ENCODE measurements at regions not wholly inside any gene's neighbourhood (a gene's known extent, or its start where the extent isn't known, plus 50 kb on each side); places are given as distances from the start of the nearest gene placed in this dataset.

- TF ChIP-seq TAF7 (optimal IDR thresholded peaks at IDR 0.05; ENCODE audit: borderline replicate concordance, low read depth, low read length) (no peak), CHD7 (IDR thresholded peaks at IDR 0.05; ENCODE audit: insufficient replicate concordance, low read length) (peak; percentile 24), CREB1 (IDR thresholded peaks at IDR 0.05) (no peak; the same call in 1 of the 2 replicates), FOSL1 (IDR thresholded peaks at IDR 0.05; ENCODE audit: insufficient read depth, low read depth, low read length) (no peak), SRF (IDR thresholded peaks at IDR 0.05; ENCODE audit: low read depth, low read length) (no peak)
- TF ChIP-seq, protein P1, sequence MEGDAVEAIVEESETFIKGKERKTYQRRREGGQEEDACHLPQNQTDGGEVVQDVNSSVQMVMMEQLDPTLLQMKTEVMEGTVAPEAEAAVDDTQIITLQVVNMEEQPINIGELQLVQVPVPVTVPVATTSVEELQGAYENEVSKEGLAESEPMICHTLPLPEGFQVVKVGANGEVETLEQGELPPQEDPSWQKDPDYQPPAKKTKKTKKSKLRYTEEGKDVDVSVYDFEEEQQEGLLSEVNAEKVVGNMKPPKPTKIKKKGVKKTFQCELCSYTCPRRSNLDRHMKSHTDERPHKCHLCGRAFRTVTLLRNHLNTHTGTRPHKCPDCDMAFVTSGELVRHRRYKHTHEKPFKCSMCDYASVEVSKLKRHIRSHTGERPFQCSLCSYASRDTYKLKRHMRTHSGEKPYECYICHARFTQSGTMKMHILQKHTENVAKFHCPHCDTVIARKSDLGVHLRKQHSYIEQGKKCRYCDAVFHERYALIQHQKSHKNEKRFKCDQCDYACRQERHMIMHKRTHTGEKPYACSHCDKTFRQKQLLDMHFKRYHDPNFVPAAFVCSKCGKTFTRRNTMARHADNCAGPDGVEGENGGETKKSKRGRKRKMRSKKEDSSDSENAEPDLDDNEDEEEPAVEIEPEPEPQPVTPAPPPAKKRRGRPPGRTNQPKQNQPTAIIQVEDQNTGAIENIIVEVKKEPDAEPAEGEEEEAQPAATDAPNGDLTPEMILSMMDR (IDR thresholded peaks at IDR 0.05; ENCODE audit: control extremely low read depth in 1 of 3, insufficient read depth in 1 of 3, low read depth in 1 of 3, low read length in 3 of 3) = peak; percentile 85 to 96 (median 95)
- TF ChIP-seq, protein P2, sequence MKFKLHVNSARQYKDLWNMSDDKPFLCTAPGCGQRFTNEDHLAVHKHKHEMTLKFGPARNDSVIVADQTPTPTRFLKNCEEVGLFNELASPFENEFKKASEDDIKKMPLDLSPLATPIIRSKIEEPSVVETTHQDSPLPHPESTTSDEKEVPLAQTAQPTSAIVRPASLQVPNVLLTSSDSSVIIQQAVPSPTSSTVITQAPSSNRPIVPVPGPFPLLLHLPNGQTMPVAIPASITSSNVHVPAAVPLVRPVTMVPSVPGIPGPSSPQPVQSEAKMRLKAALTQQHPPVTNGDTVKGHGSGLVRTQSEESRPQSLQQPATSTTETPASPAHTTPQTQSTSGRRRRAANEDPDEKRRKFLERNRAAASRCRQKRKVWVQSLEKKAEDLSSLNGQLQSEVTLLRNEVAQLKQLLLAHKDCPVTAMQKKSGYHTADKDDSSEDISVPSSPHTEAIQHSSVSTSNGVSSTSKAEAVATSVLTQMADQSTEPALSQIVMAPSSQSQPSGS (IDR thresholded peaks at IDR 0.05; ENCODE audit: low read length) = no peak
These were observed 286.7 kb upstream of the VRK2 start (continued) for GRCh38 chr2:57759822-57760300.

Data from H1 (cell line).